ENCODE measurements at regions not wholly inside any gene's neighbourhood (a gene's known extent, or its start where the extent isn't known, plus 50 kb on each side); places are given as distances from the start of the nearest gene placed in this dataset.

- no peak for TF ChIP-seq CTCF (IDR thresholded peaks at IDR 0.05; ENCODE audit: low read depth, low read length)
- no peak for TF ChIP-seq EZH2phosphoT487 (IDR thresholded peaks at IDR 0.05; ENCODE audit: low read depth)
These were observed 260.9 kb upstream of the USP15 start for GRCh38 chr12:61999311-61999710.

Data from OCI-LY3 (cell line).